HFFc6 (cell line): ENCODE measurements at regions not wholly inside any gene's neighbourhood (a gene's known extent, or its start where the extent isn't known, plus 50 kb on each side); places are given as distances from the start of the nearest gene placed in this dataset.

ENCODE experiments used
- DNase-seq: peaks from one replicate; pipeline ENCODE4 v3.0.0-alpha.2; 2018
- H3K27ac Mint-ChIP-seq: 2 replicates; pipeline ENCODE4 v1.8.0; 2020; ENCODE audit warnings: mild to moderate bottlenecking, mixed read lengths
- H3K27me3 Mint-ChIP-seq: 2 replicates; pipeline ENCODE4 v1.8.0; 2021; ENCODE audit warnings: mild to moderate bottlenecking, moderate library complexity, mixed read lengths; ENCODE audit not compliant: insufficient read depth
- H3K36me3 Mint-ChIP-seq: 2 replicates; pipeline ENCODE4 v1.8.0; 2021; ENCODE audit warnings: low read depth, mixed read lengths
- H3K4me1 Mint-ChIP-seq: 2 replicates; pipeline ENCODE4 v1.8.0; 2020; ENCODE audit warnings: low read depth, mixed read lengths
- H3K4me3 Mint-ChIP-seq: 2 replicates; pipeline ENCODE4 v1.8.0; 2020; ENCODE audit warnings: mild to moderate bottlenecking, moderate library complexity, mixed read lengths
- H3K9me3 Mint-ChIP-seq: 2 replicates; pipeline ENCODE4 v1.8.0; 2020; ENCODE audit warnings: mild to moderate bottlenecking, mixed read lengths
- CTCF ChIP-seq: fragments of 200-600 bp; sonication (generic); IDR thresholded peaks from 2 replicates; pipeline ENCODE4 v1.5.0; 2021; ENCODE audit warnings: antibody characterized with exemption, mild to moderate bottlenecking

GRCh38 chr3:64444490-64445108 lies 219.3 kb upstream of the PRICKLE2 start:
- Mint-ChIP-seq H3K4me1 (peaks cover 33% of the 10 kb centered on the region), H3K27ac (no peak overlapping the region), H3K4me3 (peak overlapping the region; percentile 79), H3K9me3 (no peaks in the 10 kb centered on the region), H3K27me3 (peaks cover 17% of the 10 kb centered on the region), H3K36me3 (no peaks in the 10 kb centered on the region)
- TF ChIP-seq CTCF = peak; percentile 28
- no peak for DNase-seq

GRCh38 chr3:64443546-64444381 lies 218.5 kb upstream of the PRICKLE2 start:
- Mint-ChIP-seq H3K4me1 (peaks cover 33% of the 10 kb centered on the region), H3K27ac (peak overlapping the region; percentile 27), H3K36me3 (no peaks in the 10 kb centered on the region), H3K27me3 (peaks cover 16% of the 10 kb centered on the region), H3K4me3 (peak overlapping the region; percentile 79), H3K9me3 (no peaks in the 10 kb centered on the region)
- TF ChIP-seq CTCF = no peak
- peak; percentile 64 for DNase-seq

GRCh38 chr3:64441861-64442260 lies 216.6 kb upstream of the PRICKLE2 start:
- no peaks in the 10 kb centered on the region for H3K9me3 Mint-ChIP-seq
- H3K36me3 Mint-ChIP-seq = no peaks in the 10 kb centered on the region
- H3K27ac Mint-ChIP-seq = no peak overlapping the region
- no peak for TF ChIP-seq CTCF
- H3K27me3 Mint-ChIP-seq = peaks cover 13% of the 10 kb centered on the region
- peaks cover 33% of the 10 kb centered on the region for H3K4me1 Mint-ChIP-seq
- DNase-seq = no peak
- no peak overlapping the region for H3K4me3 Mint-ChIP-seq

GRCh38 chr3:64440498-64440897 lies 215.2 kb upstream of the PRICKLE2 start:
- Mint-ChIP-seq H3K27ac (no peak overlapping the region), H3K9me3 (no peaks in the 10 kb centered on the region), H3K36me3 (no peaks in the 10 kb centered on the region), H3K4me1 (peaks cover 33% of the 10 kb centered on the region), H3K4me3 (no peak overlapping the region), H3K27me3 (peaks cover 13% of the 10 kb centered on the region)
- peak; percentile 26 for DNase-seq
- TF ChIP-seq CTCF = no peak

- Mint-ChIP-seq H3K27ac (no peak overlapping the region), H3K36me3 (peaks cover 9% of the 10 kb centered on the region), H3K27me3 (peaks cover 28% of the 10 kb centered on the region), H3K4me1 (peaks cover 24% of the 10 kb centered on the region), H3K4me3 (no peak overlapping the region), H3K9me3 (peaks cover 11% of the 10 kb centered on the region; the same call in 1 of the 2 replicates)
- TF ChIP-seq CTCF = no peak
- DNase-seq = no peak
Measured at GRCh38 chr3:64438812-64439211, 213.5 kb upstream of the PRICKLE2 start.
